GM21576 (cell line): ENCODE measurements at regions not wholly inside any gene's neighbourhood (a gene's known extent, or its start where the extent isn't known, plus 50 kb on each side); places are given as distances from the start of the nearest gene placed in this dataset.
"Not testable (repeated sequence)": the region's sequence is repeated elsewhere in the genome, so short reads cannot be mapped to it uniquely, and the experiment has no call there.

ENCODE experiments used
- ATAC-seq: cut with Tn5 transposase; IDR thresholded peaks from one replicate; pipeline ENCODE4 v1.9.1; 2021; ENCODE audit warnings: mild to moderate bottlenecking, moderate library complexity; ENCODE audit not compliant: unreplicated experiment

- ATAC-seq = no peak
Measured at GRCh38 chr2:189308056-189308790, 128.7 kb upstream of the COL5A2 start.

GRCh38 chr2:189309331-189309730, 129.8 kb upstream of the COL5A2 start:
- ATAC-seq = no peak

- ATAC-seq = no peak
Measured at GRCh38 chr2:189312211-189312610, 129.1 kb upstream of the WDR75 start.

- ATAC-seq = no peak
Measured at GRCh38 chr2:189312643-189313042, 128.6 kb upstream of the WDR75 start.

GRCh38 chr2:189318761-189319160, 122.5 kb upstream of the WDR75 start:
- no peak for ATAC-seq

GRCh38 chr2:189319424-189319823, 121.8 kb upstream of the WDR75 start:
- ATAC-seq = not testable (repeated sequence)

GRCh38 chr2:189327879-189328847, 113.1 kb upstream of the WDR75 start:
- no peak for ATAC-seq

- no peak for ATAC-seq
Measured at GRCh38 chr2:189328848-189329245, 112.4 kb upstream of the WDR75 start.

- ATAC-seq = no peak
Measured at GRCh38 chr2:189336276-189336975, 104.8 kb upstream of the WDR75 start.

GRCh38 chr2:189337656-189338055, 103.6 kb upstream of the WDR75 start:
- ATAC-seq = no peak

GRCh38 chr2:189338115-189338514, 103.2 kb upstream of the WDR75 start:
- ATAC-seq = no peak

- no peak for ATAC-seq
Measured at GRCh38 chr2:189341077-189341476, 100.2 kb upstream of the WDR75 start.

GRCh38 chr2:189344043-189344442, 97.2 kb upstream of the WDR75 start:
- no peak for ATAC-seq

GRCh38 chr2:189347540-189347939, 93.7 kb upstream of the WDR75 start:
- peak; percentile 74 for ATAC-seq

GRCh38 chr2:189348369-189348768, 92.9 kb upstream of the WDR75 start:
- ATAC-seq = no peak

- ATAC-seq = no peak
Measured at GRCh38 chr2:189350540-189351209, 90.6 kb upstream of the WDR75 start.

- not testable (repeated sequence) for ATAC-seq
Measured at GRCh38 chr2:189351933-189352332, 89.3 kb upstream of the WDR75 start.

- ATAC-seq = not testable (repeated sequence)
Measured at GRCh38 chr2:189357375-189357774, 83.9 kb upstream of the WDR75 start.

GRCh38 chr2:189360861-189361260, 80.4 kb upstream of the WDR75 start:
- no peak for ATAC-seq

- ATAC-seq = no peak
Measured at GRCh38 chr2:189362283-189362682, 79.0 kb upstream of the WDR75 start.

- ATAC-seq = no peak
Measured at GRCh38 chr2:189363559-189363958, 77.7 kb upstream of the WDR75 start.
